CD4-positive, alpha-beta T cell (primary cell): ENCODE measurements at regions not wholly inside any gene's neighbourhood (a gene's known extent, or its start where the extent isn't known, plus 50 kb on each side); places are given as distances from the start of the nearest gene placed in this dataset.

Experiments used
- ATAC-seq: fragments of 200-7000 bp; cut with Tn5 transposase; one replicate; pipeline ENCODE4 v1.10.0; 2022; ENCODE audit warnings: mild to moderate bottlenecking; ENCODE audit not compliant: poor library complexity
- CTCF ChIA-PET: fragments of 350-600 bp; sonication (Branson Sonifier 250); formaldehyde crosslinking; loops from one replicate; lab custom pipeline; 2021; ENCODE audit warnings: antibody characterized with exemption, inconsistent platforms; lab: Charles Lee
- POLR2A ChIA-PET: fragments of 350-600 bp; sonication (Branson Sonifier 250); formaldehyde crosslinking; loops from one replicate; lab custom pipeline; 2021; ENCODE audit warnings: antibody characterized with exemption, inconsistent platforms; lab: Charles Lee
- DNase-seq, 14 experiments: peaks; one replicate each; pipeline ENCODE4 v3.0.0-alpha.2; 2013 to 2020; ENCODE audit warnings: mixed read lengths in 2 of 14
- H3K27ac ChIP-seq, 2 donors: one replicate each; pipeline versions ENCODE4 v1.5.1 to v1.7.0; 2013; ENCODE audit warnings: low read length in 2 of 2, low read depth in 1 of 2, mild to moderate bottlenecking in 1 of 2
- H3K27me3 ChIP-seq, 2 experiments: 1 replicate in 1 of 2; 2 replicates in 1 of 2; pipeline versions ENCODE4 v1.6.1 to v1.7.0; 2013; ENCODE audit warnings: low read length in 2 of 2, control low read depth in 1 of 2, mild to moderate bottlenecking in 1 of 2, moderate library complexity in 1 of 2; ENCODE audit not compliant: insufficient read depth in 2 of 2, control insufficient read depth in 1 of 2
- H3K36me3 ChIP-seq: one replicate; pipeline ENCODE4 v1.6.1; 2013; ENCODE audit warnings: low read length, control low read depth; ENCODE audit not compliant: insufficient read depth
- H3K4me1 ChIP-seq: one replicate; pipeline ENCODE4 v1.6.1; 2013; ENCODE audit warnings: low read length, control low read depth; ENCODE audit not compliant: insufficient read depth
- H3K4me3 ChIP-seq: one replicate; pipeline ENCODE4 v1.5.1; 2013; ENCODE audit warnings: mild to moderate bottlenecking, low read length, moderate library complexity
- H3K9me3 ChIP-seq, 2 experiments: 1 replicate in 1 of 2; 2 replicates in 1 of 2; pipeline versions ENCODE4 v1.6.1 to v1.7.0; 2013; ENCODE audit warnings: low read length in 2 of 2, mild to moderate bottlenecking in 2 of 2, control low read depth in 1 of 2, moderate library complexity in 1 of 2; ENCODE audit not compliant: control insufficient read depth in 1 of 2, insufficient read depth in 1 of 2
- H3K27ac Mint-ChIP-seq: one replicate; pipeline ENCODE4 v1.8.0; 2020; ENCODE audit warnings: mixed read lengths
- H3K27me3 Mint-ChIP-seq: one replicate; pipeline ENCODE4 v1.8.0; 2021; ENCODE audit warnings: mixed read lengths
- H3K36me3 Mint-ChIP-seq: one replicate; pipeline ENCODE4 v1.8.0; 2021; ENCODE audit warnings: low read depth, mixed read lengths
- H3K4me1 Mint-ChIP-seq: one replicate; pipeline ENCODE4 v1.8.0; 2021; ENCODE audit warnings: low read depth, mixed read lengths
- H3K4me3 Mint-ChIP-seq: one replicate; pipeline ENCODE4 v1.8.0; 2020; ENCODE audit warnings: mild to moderate bottlenecking, mixed read lengths
- H3K9me3 Mint-ChIP-seq: one replicate; pipeline ENCODE4 v1.8.0; 2020; ENCODE audit warnings: mixed read lengths
- CTCF ChIP-seq: fragments of 200-600 bp; IDR thresholded peaks from one replicate; pipeline ENCODE4 v1.8.0; 2022; ENCODE audit warnings: antibody characterized with exemption, mild to moderate bottlenecking
- intact Hi-C, 2 experiments: fragments of 100-400 bp; cut with DNase I in 1 of 2; cut with micrococcal nuclease in 1 of 2; formaldehyde crosslinking; loops; one replicate each; pipeline versions ENCODE4 v1.15.1 to v1.9.0; 2023 to 2025; cut with DNase I, micrococcal nuclease

DNA sequence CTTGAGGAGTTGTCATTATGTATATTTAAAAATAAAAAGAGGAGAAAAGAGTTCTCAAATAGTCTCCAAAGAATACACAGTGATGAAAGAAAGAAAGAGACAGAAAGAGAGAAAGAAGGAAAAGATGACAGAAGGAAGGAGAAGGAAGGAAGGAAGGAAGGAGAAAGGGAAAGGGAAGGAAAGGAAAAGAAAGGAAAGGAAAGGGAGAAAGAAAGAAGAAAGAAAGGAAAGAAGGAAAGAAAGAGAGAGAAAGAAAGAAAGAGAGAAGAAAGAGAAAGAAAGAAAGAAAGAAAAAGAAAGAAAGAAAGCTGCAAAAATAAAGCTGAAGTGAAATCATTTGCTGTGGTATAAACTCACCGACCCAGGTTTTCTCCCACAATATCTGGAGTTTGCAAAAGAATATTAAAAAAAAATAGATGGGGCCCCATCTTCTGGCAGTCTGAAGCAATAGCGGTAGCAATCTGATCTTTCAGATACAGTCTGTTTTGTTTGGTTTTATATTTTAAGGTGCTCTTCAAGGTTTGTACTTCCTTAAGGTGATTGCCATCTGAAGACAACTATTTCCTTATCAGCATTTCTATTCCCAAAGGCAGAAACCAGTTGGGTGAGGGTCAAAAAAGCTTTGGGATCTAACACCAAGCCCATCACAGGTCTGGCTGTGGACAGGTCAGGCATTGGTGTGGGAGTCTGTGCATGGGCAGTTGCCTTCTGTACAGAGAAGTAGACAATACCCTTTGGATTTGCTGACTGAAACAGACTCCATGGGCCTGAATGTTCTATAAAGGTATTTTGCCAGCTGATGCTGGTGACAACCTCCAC lies 160.4 kb downstream of the CPEB2 start:
- ChIA-PET CTCF (interaction anchor here (0.6 kb wide), 1 partner anchor 1453 kb away, joined by 3 read pairs; no protein-coding TSS in a partner anchor), POLR2A (no interaction called here)
- Mint-ChIP-seq H3K4me3 (no peak overlapping the region), H3K4me1 (no peaks in the 10 kb centered on the region), H3K9me3 (no peaks in the 10 kb centered on the region), H3K27me3 (peaks cover 27% of the 10 kb centered on the region), H3K27ac (no peak overlapping the region), H3K36me3 (no peaks in the 10 kb centered on the region)
- Histone ChIP-seq H3K9me3 (no peaks in the 10 kb centered on the region), H3K36me3 (no peaks in the 10 kb centered on the region), H3K4me1 (no peaks in the 10 kb centered on the region), H3K4me3 (no peak overlapping the region), H3K27me3 (peaks cover 3 to 4% of the 10 kb centered on the region in 2 experiments), H3K27ac (no peak overlapping the region)
- DNase-seq (peak in 1 of 14 experiments; percentile 3), ATAC-seq (no peak)
- intact Hi-C loops = no loop called here
- peak; percentile 18 for TF ChIP-seq CTCF

- ChIA-PET POLR2A (interaction anchor here (0.7 kb wide), 1 partner anchor 160 kb away, joined by 3 read pairs; no protein-coding TSS in a partner anchor), CTCF (interaction anchor here (0.6 kb wide), 1 partner anchor 1453 kb away, joined by 3 read pairs; no protein-coding TSS in a partner anchor)
- peaks cover 3 to 4% of the 10 kb centered on the region in 2 experiments for H3K27me3 ChIP-seq
- H3K4me3 Mint-ChIP-seq = no peak overlapping the region
- H3K4me3 ChIP-seq = no peak overlapping the region
- H3K9me3 ChIP-seq = no peaks in the 10 kb centered on the region
- no peak overlapping the region for H3K27ac Mint-ChIP-seq
- intact Hi-C loops = no loop called here
- no peak for TF ChIP-seq CTCF
- H3K36me3 ChIP-seq = no peaks in the 10 kb centered on the region
- H3K4me1 Mint-ChIP-seq = no peaks in the 10 kb centered on the region
- DNase-seq (no peak), ATAC-seq (no peak)
- H3K27me3 Mint-ChIP-seq = peaks cover 26% of the 10 kb centered on the region
- H3K4me1 ChIP-seq = no peaks in the 10 kb centered on the region
- no peaks in the 10 kb centered on the region for H3K36me3 Mint-ChIP-seq
- no peak overlapping the region for H3K27ac ChIP-seq
- H3K9me3 Mint-ChIP-seq = no peaks in the 10 kb centered on the region
These were observed 161.0 kb downstream of the CPEB2 start for GRCh38 chr4:15163284-15163645.

DNA sequence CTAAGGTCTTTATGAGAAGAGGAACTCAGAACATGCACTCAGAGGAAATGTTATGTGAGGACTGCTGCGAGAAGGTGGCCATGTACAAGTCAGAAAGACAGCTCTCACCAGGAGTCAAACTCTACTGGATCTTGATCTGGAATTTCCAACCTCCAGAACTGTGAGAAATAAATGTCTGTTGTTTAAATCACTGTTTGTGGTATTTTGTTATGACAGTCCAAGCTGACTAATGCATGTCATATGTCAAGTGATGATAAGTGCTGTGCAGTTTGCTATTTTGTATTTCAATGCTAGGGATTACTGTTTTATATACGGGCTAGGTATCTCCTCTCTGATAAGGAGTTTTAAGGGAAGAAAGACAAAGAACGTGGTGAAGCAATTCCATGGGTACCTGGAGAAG lies 162.3 kb downstream of the CPEB2 start:
- no peak for DNase-seq
- H3K9me3 ChIP-seq = no peaks in the 10 kb centered on the region
- no peak overlapping the region for H3K4me3 ChIP-seq
- Mint-ChIP-seq H3K9me3 (no peaks in the 10 kb centered on the region), H3K27me3 (peaks cover 21% of the 10 kb centered on the region), H3K4me3 (no peak overlapping the region), H3K36me3 (no peaks in the 10 kb centered on the region), H3K4me1 (no peaks in the 10 kb centered on the region), H3K27ac (no peak overlapping the region)
- H3K27me3 ChIP-seq = peaks cover 3 to 4% of the 10 kb centered on the region in 2 experiments
- H3K36me3 ChIP-seq = no peaks in the 10 kb centered on the region
- ChIA-PET POLR2A (no interaction called here), CTCF (no interaction called here)
- H3K27ac ChIP-seq = no peak overlapping the region
- no peaks in the 10 kb centered on the region for H3K4me1 ChIP-seq
- no peak for ATAC-seq
- no peak for TF ChIP-seq CTCF
- intact Hi-C loops = no loop called here
